UCSD-AML1 (cell line): ENCODE measurements at regions not wholly inside any gene's neighbourhood (a gene's known extent, or its start where the extent isn't known, plus 50 kb on each side); places are given as distances from the start of the nearest gene placed in this dataset.
"Not testable (repeated sequence)": the region's sequence is repeated elsewhere in the genome, so short reads cannot be mapped to it uniquely, and the experiment has no call there.

ENCODE experiments used
- DNase-seq: peaks from one replicate; lab custom pipeline; 2025; ENCODE audit not compliant: unreplicated experiment; lab: John Stamatoyannopoulos, UW

DNA sequence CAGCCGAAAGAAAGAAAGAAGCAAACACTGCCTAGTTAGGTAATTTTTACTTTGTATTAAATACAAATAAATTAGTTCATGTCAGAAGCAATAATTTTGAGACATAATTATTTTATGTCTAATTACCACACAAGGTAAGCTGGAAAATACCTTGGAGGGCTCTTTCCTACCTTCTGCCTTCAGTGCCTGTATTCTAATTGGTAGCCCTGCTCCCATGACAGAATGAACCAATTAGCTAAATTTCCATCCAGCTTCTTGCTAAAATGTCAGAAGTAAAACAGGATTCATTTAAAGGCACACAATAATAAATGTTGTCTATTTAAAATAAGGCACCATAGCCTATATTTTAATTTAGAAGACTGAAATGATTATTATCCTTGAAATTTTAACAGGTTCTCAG is 135.4 kb upstream of the POT1 start:
- DNase-seq = no peak

DNA sequence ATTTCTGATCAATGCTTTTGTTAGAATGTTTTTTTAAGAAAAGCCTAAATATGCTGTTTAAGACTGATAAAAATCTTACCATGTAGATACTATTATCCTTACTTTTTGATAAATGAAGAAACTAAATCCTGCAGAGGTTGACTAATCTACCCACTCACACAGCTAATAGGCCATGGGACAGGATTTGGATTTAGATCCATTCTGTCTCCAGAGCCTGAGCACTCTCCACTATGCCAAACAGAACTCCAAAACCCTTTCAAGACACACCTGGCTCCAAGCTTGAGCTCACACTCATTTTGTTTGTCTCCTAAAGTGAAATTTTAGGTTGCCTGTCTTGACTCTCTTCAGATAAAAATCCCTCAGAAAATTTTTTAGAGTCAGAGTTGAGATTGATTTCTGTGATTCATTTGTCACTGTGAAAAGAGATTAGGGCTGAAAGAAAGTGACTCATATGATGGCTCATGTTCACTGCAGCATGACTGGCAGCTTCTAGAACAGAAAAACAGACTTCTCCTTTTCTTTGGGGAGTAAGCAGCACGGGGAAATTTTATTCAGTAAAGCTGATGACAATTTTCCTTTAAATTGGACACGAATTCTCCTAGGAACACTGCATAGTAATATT is 132.3 kb upstream of the POT1 start:
- DNase-seq = no peak

DNA sequence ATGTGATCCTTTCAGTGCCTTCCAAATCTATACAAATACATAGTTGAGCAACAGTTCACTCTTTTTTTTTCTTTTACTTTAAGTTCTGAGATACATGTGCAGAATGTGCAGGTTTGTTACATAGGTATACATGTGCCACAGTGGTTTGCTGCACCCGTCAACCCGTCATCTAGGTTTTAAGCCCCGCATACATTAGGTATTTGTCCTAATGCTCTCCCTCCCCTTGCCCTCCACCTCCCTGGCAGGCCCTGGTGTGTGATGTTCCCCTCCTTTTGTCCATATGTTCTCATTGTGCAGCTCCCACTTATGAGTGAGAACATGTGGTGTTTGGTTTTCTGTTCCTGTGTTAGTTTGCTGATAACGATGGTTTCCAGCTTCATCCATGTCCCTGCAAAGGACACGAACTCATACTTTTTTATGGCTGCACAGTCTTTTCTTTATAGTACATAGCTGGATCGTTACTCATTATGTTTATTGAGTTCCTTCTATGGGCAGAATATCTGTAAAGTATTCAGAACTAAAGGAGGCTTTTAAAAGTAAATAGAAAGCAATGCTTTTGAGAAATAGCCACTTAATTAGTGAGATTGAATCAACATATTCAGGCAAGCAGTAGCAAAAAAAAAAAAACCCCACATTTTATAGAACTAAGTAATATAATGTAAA is 131.6 kb upstream of the POT1 start:
- DNase-seq = not testable (repeated sequence)

DNA sequence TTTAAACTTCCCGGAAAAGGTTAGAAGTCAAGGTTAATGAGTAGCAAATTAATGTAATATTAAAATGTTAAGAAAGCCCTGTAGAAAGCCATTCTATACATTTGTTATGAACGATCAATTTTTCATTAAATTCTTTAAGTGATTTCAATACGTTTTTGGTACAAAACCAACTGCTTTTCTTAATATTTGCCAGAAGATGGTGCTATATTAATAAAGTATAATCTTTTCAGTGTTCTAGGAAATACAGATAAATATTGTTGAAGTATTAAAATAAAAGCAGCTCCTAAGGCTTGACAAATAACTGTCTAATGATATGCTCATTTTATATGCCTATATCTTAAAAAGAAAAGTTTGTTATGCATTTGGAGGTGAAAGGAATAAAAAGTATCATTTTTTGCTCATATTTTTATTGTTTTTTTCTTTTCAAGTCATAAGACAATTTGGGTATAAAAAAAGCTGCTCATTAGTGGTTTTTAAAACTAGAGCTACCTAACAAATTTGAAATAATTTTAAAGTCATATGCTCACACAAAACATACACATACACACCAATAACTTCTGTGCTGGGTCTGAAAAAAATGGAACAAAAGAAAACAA is 130.3 kb upstream of the POT1 start:
- no peak for DNase-seq

DNA sequence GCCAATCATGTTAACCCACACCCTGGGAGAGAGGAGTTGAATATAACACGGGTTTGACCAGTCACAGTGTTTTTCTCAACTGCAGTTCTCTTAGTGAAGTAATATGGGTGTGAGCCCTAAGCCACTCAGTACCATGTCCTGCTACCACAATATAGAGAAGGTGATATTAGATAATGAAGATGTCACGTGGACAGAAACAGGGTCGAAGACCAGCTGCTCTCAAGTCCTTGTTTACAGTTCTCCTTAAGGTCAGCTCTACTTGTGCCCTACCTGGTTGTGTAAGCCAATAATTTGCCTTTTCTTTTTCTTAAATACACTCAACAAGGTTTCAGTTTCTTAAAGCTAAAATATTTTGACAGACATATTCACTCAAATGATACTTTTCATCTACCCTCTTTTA is 128.3 kb upstream of the POT1 start:
- no peak for DNase-seq

DNA sequence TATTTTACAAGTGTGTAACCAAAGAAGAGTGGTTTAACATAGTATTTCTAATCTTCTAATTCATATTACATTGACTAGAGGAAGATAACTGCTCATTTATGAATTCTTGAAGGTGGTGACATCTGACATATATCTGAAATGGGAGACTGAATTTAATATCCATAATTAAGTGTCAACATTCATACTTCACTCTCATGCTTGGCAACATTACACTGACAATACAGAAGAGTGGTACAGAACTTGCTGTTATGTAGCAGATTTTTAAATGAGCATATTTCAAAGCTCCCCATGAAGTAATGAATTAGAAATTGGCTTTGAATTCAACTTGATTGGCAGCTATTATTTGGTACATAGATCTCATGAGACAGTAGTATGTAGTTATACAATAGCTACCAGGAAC is 125.8 kb upstream of the POT1 start:
- no peak for DNase-seq

DNA sequence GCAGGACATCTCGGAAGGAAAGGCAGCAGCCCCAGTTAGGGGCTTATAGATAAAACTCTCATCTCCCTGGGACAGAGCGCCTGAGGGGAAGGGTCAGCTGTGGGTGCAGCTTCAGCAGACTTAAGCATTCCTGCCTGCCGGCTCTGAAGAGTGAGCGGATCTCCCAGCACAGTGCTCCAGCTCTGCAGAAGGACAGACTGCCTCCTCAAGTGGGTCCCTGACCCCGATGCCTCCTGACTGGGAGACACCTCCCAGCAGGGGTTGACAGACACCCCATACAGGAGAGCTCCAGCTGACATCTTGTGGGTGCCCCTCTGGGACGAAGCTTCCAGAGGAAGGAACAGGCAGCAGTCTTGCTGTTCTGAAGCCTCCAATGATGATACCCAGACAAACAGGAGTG is 117.1 kb upstream of the POT1 start:
- DNase-seq = no peak

DNA sequence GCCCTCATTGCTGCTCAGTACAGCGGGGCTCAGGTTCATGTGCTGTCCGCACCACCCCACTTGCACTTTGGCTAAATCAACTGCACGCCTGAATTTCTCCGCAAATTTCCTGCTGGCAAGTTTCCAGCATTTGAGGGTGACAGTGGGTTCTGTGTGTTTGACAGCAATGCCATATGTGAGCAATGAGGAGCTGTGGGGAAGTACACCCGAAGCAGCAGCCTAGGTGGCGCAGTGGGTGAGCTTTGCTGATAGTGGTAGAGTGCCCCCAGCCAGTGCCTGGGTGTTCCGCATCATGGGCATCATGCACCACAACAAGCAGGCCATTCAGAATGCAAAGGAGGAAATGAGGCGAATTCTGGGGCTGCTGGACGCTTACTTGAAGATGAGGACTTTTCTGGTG is 103.9 kb upstream of the POT1 start:
- DNase-seq = no peak

DNA sequence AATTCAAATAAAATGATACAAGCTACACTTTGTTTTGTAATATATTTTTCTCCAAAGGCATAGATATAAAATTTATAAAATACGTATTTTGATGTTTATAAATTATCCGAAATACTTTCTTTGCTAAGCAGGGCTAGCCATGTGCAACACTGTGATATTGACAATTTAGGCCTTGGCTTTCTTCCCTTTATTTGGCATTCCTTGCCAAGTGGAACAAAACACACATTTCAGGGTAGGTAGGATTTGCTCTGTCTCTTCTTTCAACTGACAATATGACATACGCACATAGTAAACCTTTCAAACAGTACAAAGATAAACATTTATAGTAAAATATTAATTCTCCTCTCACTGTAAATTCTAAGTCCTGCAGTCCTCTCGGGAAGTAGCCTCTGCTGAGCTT is 103.3 kb upstream of the POT1 start:
- no peak for DNase-seq

DNA sequence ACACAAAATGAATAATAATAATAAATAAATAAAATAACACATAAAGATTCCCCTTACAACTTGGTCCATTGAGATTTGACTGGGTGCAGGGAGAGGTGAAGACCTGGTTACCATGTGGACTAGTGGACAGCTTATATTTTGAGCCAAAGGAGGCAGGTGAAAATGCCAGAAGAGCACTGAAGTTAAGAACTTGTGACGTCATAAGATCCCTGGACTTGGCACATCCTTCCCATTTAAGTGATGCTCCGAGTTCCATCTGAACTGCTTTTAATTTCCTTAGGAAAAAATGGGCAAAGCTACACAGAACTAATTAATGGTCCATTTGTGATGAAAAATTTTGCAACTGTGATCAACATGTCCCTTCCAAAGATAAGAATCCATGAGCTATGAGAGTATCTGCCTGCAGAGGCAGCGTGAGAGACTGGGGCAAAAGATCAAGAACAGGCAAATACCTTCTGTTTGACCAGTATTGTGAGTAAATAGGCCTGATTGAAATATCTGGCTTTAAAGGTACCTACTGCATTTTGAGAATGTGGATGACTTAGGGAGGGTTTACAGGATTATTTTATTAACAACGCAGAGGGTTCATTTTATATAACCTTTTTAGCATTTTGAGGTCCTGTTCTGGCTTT is 101.2 kb upstream of the POT1 start:
- DNase-seq = no peak

DNA sequence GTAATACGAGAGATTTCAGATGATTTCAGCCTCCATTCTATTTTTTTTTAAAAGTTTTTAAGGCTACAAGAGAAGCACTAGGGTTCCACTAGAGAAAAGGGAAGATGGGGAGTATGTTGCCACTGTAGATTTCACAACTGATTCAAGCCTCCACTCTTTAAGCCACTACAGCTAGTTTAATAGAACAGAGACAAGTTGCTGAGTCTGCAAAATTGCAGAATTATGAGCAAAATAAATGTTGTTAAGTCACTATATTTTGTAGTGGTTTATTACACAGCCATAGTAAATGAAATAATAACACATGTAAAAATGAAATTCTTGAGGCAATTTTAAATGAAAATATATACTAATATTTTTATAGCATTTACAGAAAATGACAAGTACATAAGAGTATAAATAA is 96.0 kb upstream of the POT1 start:
- DNase-seq = no peak

DNA sequence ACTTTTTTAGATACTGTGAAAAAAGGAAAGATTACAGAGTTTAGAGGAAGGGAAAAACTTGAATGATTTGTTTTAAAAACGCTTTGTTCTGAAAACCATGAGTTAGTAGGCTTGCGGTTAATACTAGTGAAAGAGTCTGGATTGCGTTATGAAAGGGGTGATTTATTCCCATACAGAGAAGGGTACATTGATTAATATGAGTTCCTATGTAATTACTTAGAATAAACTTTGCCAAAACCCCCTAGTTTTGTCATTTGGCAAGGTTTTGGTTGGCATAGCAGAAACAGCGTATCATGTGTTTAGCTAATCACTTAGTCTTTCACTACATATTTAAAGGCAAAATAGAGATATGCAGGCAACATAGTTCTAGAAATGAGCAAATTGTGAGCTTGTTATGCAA is 91.2 kb upstream of the POT1 start:
- DNase-seq = no peak

DNA sequence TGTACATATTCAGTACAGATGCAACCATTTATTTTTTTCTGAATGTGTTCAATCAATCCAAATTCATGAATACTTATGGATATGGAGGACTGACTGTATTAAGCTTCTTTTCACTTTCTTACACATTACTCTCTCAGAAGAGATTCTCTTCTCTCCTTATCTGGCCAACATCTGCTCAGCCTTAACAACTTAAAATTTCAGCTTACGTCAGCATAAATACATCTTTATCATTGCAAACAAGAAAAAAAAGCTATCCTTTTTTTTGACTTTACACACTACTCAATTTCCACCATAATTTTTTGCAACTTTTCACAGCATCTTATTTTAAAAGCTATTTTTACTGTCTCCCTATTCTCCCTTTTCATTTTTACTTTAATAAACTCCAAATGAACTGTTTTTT is 80.9 kb upstream of the POT1 start:
- no peak for DNase-seq

DNA sequence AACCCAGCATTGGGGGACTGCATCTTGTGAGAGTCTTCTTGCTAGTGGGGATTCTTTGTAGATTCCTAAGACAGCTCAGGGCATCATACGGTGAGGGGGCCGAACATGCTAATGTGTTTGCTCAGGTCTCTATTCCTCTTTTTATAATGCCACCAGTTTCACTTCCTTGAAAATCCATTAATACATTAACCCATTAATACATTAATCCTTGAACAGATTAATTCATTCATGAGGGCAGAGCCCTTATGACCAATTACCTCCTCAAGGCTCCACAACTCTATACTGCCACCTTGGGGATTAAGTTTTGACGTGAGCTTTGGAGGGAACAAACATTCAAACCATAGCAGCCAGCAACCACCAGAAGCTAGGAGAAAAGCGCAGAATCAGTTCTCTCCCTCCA is 67.2 kb upstream of the POT1 start:
- DNase-seq = no peak

DNA sequence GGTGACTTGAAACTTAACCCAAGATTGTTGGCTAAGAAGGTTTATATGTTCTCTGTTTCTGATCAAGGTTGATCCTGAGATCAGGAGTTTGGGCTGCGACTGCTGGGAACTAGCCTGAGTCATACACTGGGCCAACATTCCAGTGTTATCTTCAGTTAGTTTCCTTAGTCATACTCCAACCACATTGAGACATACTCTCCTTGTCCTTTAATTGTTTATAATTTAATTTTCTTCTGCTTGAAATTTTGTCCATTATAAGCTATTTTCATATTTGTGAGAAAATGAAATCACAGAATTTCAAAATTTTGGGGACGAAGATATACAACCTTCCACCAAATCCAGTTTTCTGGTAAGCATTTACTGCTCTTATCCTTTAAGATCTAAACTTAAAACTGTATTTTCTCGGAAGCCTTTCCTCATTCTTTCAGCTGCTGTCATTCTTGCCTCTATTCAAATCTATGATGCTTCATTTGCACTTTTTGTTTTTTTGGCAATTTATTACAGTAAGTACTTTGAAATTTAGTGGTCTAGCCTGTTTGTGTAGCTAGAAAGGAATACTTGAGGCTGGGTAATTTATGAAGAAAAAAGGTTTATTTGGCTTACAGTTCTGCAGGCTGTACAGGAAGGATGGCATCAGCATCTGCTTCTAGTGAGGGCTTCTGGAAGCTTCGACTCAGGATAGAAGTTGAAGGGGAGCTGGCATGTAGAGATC is 63.4 kb upstream of the POT1 start:
- DNase-seq = no peak

DNA sequence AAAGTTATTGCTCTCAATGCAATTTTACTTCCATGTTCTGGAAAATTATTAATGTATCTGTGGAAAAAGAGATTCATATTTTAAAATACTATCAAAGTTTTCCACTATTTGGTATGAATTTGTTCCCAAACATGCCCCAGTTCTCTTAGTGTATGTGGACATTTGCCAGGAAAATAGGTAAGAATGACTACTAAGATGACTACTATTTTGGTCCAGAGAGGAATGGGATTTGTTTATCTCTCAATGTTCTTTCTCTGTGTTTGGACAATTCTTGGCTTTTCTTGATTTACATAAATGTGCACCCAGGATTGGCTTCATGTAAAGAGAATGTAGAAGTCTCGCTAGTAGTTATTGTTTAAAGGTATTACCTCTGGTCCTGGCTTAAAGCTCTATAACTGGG is 60.3 kb upstream of the POT1 start:
- no peak for DNase-seq
